Spleen (tissue), 11 donors: ENCODE measurements at regions not wholly inside any gene's neighbourhood (a gene's known extent, or its start where the extent isn't known, plus 50 kb on each side); places are given as distances from the start of the nearest gene placed in this dataset.

Experiments
- DNase-seq: peaks from one replicate; pipeline ENCODE4 v3.0.0-alpha.2; 2020
- H3K27ac ChIP-seq, 8 donors: fragments of 200-600 bp; sonication (generic) in 7 of 8; 1 replicate in 4 of 8; 2 replicates in 4 of 8; pipeline versions ENCODE4 v1.5.0 to v1.8.0; 2016 to 2021; ENCODE audit warnings: inconsistent platforms in 4 of 8, mild to moderate bottlenecking in 4 of 8, moderate library complexity in 1 of 8
- H3K27me3 ChIP-seq, 7 donors: fragments of 200-600 bp; sonication (generic) in 6 of 7; replicated peaks in 1 of 7; 1 replicate in 4 of 7; 2 replicates in 3 of 7; pipeline versions ENCODE4 v1.5.0 to v1.8.0; 2016 to 2021; ENCODE audit warnings: inconsistent platforms in 3 of 7, mild to moderate bottlenecking in 1 of 7
- H3K36me3 ChIP-seq, 6 donors: fragments of 200-600 bp; sonication (generic) in 5 of 6; 1 replicate in 4 of 6; 2 replicates in 2 of 6; pipeline versions ENCODE4 v1.5.0 to v1.8.0; 2016 to 2021; ENCODE audit warnings: inconsistent platforms in 2 of 6
- H3K4me1 ChIP-seq, 6 donors: fragments of 200-600 bp; sonication (generic) in 5 of 6; 1 replicate in 3 of 6; 2 replicates in 3 of 6; pipeline versions ENCODE4 v1.5.0 to v1.8.0; 2016 to 2021; ENCODE audit warnings: inconsistent platforms in 3 of 6
- H3K4me3 ChIP-seq, 8 donors: fragments of 200-600 bp; sonication (generic) in 7 of 8; 1 replicate in 4 of 8; 2 replicates in 4 of 8; pipeline versions ENCODE4 v1.5.0 to v1.8.0; 2016 to 2021; ENCODE audit warnings: inconsistent platforms in 4 of 8, mild to moderate bottlenecking in 4 of 8, moderate library complexity in 2 of 8
- H3K9me3 ChIP-seq, 8 donors: fragments of 200-600 bp; sonication (generic) in 7 of 8; 1 replicate in 4 of 8; 2 replicates in 4 of 8; pipeline versions ENCODE4 v1.5.0 to v1.8.0; 2016 to 2021; ENCODE audit warnings: inconsistent platforms in 4 of 8
- CTCF ChIP-seq, 11 experiments: fragments of 200-600 bp in 7 of 11; fragments of 450-650 bp in 4 of 11; sonication (generic) in 4 of 11; IDR thresholded peaks in 8 of 11; conservative IDR thresholded peaks in 3 of 11; 1 replicate in 7 of 11; 2 replicates in 4 of 11; pipeline versions ENCODE4 v1.4.0 to v1.8.0; 2016 to 2021; ENCODE audit warnings: antibody characterized with exemption in 11 of 11, inconsistent platforms in 4 of 11, mild to moderate bottlenecking in 1 of 11
- POLR2A ChIP-seq, 3 donors: fragments of 450-650 bp; IDR thresholded peaks; one replicate each; pipeline ENCODE4 v1.5.1; 2017; ENCODE audit warnings: antibody characterized with exemption in 3 of 3, mild to moderate bottlenecking in 1 of 3
- POLR2AphosphoS5 ChIP-seq, 3 donors: sonication (generic); formaldehyde crosslinking; IDR thresholded peaks; one replicate each; pipeline ENCODE4 v1.5.1; 2017; ENCODE audit warnings: antibody characterized with exemption in 3 of 3
- WGBS, 5 donors: extraction: QIAGEN DNeasy Blood & Tissue Kit in 3 of 5; methylation state at CpG; one replicate each; pipeline versions ENCODE4 v1.1.5 to v1.1.7; 2013 to 2018; 5-methylcytosine and 5-hydroxymethylcytosine counted together
- intact Hi-C: fragments of 100-400 bp; cut with DNase I; formaldehyde crosslinking; loops from one replicate; pipeline ENCODE4 v1.15.0; 2023; ENCODE audit warnings: low total_unique reads
- donor health status: healthy with polysubstance abuse.
- donor health status: DM: no; HTN: no; CAD: no; lungs with moderate emphysema.
- donor health status: DM: no; HTN: no; CAD: no.
- donor health status: Bipolar disorder and iron deficiency.
- donor health status: healthy.
- donor health status: DM: no; HTN: no; CAD: no.
- donor health status: DM: yes; HTN: yes; CAD: no.

- H3K9me3 ChIP-seq = peaks cover 0 to 5% (median 2%) of the 10 kb centered on the region in 8 donors
- DNase-seq = no peak
- H3K4me3 ChIP-seq = no peak overlapping the region
- no peaks in the 10 kb centered on the region for H3K27me3 ChIP-seq
- TF ChIP-seq POLR2A (IDR thresholded peaks at IDR 0.05) = no peak
- no peak for TF ChIP-seq POLR2AphosphoS5 (IDR thresholded peaks at IDR 0.05)
- TF ChIP-seq CTCF (IDR thresholded peaks at IDR 0.05 in 8 of 11, conservative IDR thresholded peaks at IDR 0.05 in 3 of 11) = no peak
- no peaks in the 10 kb centered on the region for H3K4me1 ChIP-seq
- no peaks in the 10 kb centered on the region for H3K36me3 ChIP-seq
- intact Hi-C loops = no loop called here
- 83 to 94% (median 92%) methylated on average over 4 of the region's 4 CpGs for WGBS, 5 donors
- no peak overlapping the region for H3K27ac ChIP-seq
These were observed 703.9 kb upstream of the CDH2 start for GRCh38 chr18:28880856-28881255.

GRCh38 chr18:28875059-28875458 is 698.1 kb upstream of the CDH2 start:
- intact Hi-C loops = no loop called here
- no peak overlapping the region for H3K4me3 ChIP-seq
- peaks cover 0 to 4% (median 0%) of the 10 kb centered on the region in 8 donors for H3K9me3 ChIP-seq
- no peaks in the 10 kb centered on the region for H3K36me3 ChIP-seq
- H3K27me3 ChIP-seq = no peaks in the 10 kb centered on the region
- no peak for DNase-seq
- no peak overlapping the region for H3K27ac ChIP-seq
- no peaks in the 10 kb centered on the region for H3K4me1 ChIP-seq
- 67 to 88% (median 73%) methylated on average over 1 of the region's 1 CpG for WGBS, 5 donors
- no peak for TF ChIP-seq CTCF (IDR thresholded peaks at IDR 0.05 in 8 of 11, conservative IDR thresholded peaks at IDR 0.05 in 3 of 11)
- no peak for TF ChIP-seq POLR2AphosphoS5 (IDR thresholded peaks at IDR 0.05)
- TF ChIP-seq POLR2A (IDR thresholded peaks at IDR 0.05) = no peak

GRCh38 chr18:28863396-28863795 is 686.5 kb upstream of the CDH2 start:
- no peak for TF ChIP-seq CTCF (IDR thresholded peaks at IDR 0.05 in 8 of 11, conservative IDR thresholded peaks at IDR 0.05 in 3 of 11)
- TF ChIP-seq POLR2AphosphoS5 (IDR thresholded peaks at IDR 0.05) = no peak
- no peak for TF ChIP-seq POLR2A (IDR thresholded peaks at IDR 0.05)
- Histone ChIP-seq H3K9me3 (no peaks in the 10 kb centered on the region), H3K4me1 (no peaks in the 10 kb centered on the region), H3K4me3 (no peak overlapping the region), H3K27ac (no peak overlapping the region), H3K27me3 (no peaks in the 10 kb centered on the region), H3K36me3 (no peaks in the 10 kb centered on the region)
- 73 to 86% (median 79%) methylated on average over 2 of the region's 2 CpGs for WGBS, 5 donors
- no peak for DNase-seq
- intact Hi-C loops = no loop called here

- H3K27me3 ChIP-seq = no peaks in the 10 kb centered on the region
- no peaks in the 10 kb centered on the region for H3K4me1 ChIP-seq
- no peak overlapping the region for H3K27ac ChIP-seq
- DNase-seq = no peak
- H3K36me3 ChIP-seq = no peaks in the 10 kb centered on the region
- intact Hi-C loops = no loop called here
- H3K9me3 ChIP-seq = no peaks in the 10 kb centered on the region
- TF ChIP-seq POLR2AphosphoS5 (IDR thresholded peaks at IDR 0.05) (no peak), CTCF (IDR thresholded peaks at IDR 0.05 in 8 of 11, conservative IDR thresholded peaks at IDR 0.05 in 3 of 11) (no peak), POLR2A (IDR thresholded peaks at IDR 0.05) (no peak)
- no peak overlapping the region for H3K4me3 ChIP-seq
- WGBS, 5 donors = 58 to 86% (median 75%) methylated on average over 1 of the region's 1 CpG
These were observed 681.3 kb upstream of the CDH2 start for GRCh38 chr18:28858248-28858647.
